HG02642 (cell line): ENCODE measurements at regions not wholly inside any gene's neighbourhood (a gene's known extent, or its start where the extent isn't known, plus 50 kb on each side); places are given as distances from the start of the nearest gene placed in this dataset.

Experiments
- ATAC-seq: cut with Tn5 transposase; IDR thresholded peaks from one replicate; pipeline ENCODE4 v1.9.1; 2021; ENCODE audit warnings: mild to moderate bottlenecking; ENCODE audit not compliant: unreplicated experiment, poor library complexity

DNA sequence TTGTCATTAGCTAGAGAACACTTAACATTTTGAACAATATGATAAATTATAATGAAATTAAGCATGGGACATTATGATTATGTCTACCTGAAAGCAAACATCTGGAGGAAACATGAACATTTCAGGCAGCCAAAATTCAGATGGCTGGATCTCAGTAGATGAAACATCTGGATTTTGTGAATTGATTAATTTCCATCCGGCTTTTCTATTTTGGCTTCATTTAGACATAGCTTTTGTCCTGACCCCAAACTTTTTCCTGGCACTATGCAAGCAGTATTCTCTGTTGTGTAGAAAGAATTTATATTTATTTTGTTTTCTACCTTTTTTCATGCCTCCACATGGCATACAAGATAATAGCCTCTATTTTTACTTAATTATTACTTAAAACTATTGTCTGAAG, 186.3 kb downstream of the OGFRL1 start:
- ATAC-seq, result no peak

DNA sequence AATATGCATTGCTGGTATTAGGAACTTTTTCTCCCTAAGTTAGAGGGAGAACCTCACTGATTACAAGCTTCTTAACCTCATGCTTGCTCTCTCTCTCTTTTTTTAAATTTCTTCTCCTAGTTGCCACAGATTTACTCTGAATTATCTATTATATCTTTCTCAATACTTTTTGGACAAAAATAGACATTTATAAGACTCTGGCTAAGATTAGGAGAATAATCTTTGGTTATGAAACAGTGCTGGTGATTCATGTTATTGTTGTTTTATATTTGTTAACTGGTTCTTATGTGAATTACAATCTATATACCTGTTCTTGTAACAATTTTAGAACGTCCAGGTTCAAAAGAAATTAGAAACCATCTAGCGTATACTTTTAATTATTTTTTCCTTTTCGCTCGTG, 187.8 kb downstream of the OGFRL1 start:
- ATAC-seq, result no peak

DNA sequence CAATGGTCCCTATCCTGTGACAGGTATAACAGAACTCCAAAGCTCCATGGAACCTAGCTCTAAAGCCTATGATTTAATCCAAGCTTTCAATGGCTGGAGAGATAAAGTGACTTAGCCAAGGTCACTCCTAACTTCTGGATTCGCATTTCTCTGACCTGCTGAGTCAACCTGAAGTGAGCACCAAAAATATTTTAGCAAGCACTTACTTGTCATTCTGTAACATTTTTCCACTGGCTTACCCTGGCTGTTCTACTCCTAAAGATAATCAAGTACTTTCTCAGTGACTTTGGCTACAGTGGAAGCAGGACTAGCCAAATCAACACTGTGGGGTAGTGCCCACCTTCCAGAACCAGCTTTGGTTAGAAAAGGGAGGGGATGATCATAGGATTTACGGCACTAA, 188.3 kb downstream of the OGFRL1 start:
- ATAC-seq, result no peak

GRCh38 chr6:71478834-71479541, 190.4 kb downstream of the OGFRL1 start:
- no peak for ATAC-seq

GRCh38 chr6:71480577-71480976, 192.0 kb downstream of the OGFRL1 start:
- ATAC-seq, result no peak

DNA sequence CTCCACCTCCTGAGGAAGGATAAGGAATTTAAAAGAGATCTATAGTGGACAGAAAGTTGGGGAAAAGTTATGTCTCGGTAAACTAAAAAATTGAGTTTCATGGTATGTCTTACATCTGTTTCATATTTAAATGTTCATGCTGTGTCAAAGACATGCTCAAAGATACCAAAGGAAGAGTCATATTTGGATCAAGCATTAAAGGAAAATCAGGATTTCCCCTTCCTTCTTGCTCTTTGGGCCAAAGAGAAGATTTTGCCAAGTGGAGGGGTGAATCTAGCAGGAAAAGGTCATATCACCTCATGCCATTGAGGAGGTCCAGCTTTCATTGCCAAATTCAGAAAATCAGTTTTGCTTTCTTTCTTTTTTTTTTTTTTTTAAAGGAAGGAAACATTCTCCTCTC, 192.4 kb downstream of the OGFRL1 start:
- no peak for ATAC-seq

DNA sequence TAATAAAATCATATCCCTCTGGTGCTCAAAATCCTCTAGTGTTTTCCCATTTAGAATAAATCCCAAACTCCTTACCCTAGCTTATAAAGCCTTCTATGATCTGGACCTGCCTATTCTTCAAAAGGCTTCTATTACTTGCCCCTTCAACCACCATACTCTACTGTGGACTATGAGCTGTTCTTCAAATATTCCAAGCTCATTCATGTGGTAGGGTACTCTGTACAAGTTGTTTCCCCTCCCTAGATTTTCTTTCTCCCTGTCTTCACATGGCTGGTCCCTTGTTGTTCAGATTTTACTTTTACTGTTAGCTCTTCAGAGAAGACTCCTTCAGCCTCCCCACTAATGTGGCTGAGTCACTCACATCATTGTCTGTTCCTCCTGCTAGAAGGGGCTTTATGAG, 193.2 kb downstream of the OGFRL1 start:
- no peak for ATAC-seq

- no peak for ATAC-seq
Observed at GRCh38 chr6:71482742-71483141, 194.1 kb downstream of the OGFRL1 start.

DNA sequence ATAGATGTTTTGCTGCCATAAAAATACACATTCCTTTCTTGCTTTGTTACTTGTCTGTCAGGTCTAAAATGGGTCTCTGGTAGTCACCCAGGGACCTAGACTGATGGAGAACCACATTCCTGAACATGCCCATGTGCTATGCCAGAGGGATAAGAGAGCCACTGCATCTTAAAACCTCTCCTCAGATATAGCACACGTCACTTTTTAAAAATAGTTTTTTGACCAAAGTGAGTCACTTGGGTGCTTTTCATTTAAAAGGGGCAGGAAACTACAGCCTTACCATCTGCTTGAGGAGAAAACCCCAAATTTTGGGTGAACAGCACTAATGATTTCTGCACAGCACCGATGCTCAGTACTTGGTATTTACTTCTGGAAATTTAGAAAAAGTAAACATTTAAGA, 197.8 kb downstream of the OGFRL1 start:
- ATAC-seq, result no peak

- no peak for ATAC-seq
Observed at GRCh38 chr6:71488186-71488585, 199.6 kb downstream of the OGFRL1 start.

DNA sequence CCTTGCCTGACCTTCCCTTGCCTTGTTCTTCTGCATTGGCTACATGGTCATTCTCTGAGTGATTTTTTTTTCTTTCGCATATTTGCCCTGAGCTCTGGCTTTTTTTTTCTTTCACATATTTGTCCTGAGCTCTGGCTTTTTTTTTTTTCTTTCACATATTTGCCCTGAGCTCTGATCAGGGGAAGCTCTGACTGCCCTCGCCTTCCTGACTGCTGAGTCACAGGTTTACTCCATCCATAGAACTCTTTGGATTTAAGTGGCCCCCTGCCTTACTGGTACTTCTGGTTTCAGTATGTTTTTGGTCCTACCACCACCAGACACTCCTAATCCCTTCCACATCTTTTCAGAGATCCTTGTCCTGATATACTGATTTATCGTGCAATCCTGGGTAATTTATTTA, 201.1 kb downstream of the OGFRL1 start:
- ATAC-seq, result no peak

DNA sequence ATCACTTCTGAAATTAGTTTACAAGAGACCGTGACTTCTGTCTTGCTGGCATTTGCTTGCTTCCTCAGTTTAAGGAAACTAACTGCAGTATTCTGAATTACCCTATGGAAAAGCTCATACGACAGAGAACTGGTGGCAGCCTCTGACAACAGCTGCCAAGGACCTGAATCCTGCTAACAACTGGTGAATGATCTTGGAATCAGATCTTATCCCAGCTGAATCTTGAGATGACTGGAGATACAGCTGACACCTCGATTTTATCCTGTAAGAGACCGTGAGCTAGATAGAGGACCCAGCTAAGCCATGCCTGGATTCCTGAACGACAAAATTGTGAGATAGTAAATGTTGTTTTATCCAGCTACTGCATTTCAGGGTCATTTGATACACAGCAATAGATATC, 202.3 kb downstream of the OGFRL1 start:
- no peak for ATAC-seq

DNA sequence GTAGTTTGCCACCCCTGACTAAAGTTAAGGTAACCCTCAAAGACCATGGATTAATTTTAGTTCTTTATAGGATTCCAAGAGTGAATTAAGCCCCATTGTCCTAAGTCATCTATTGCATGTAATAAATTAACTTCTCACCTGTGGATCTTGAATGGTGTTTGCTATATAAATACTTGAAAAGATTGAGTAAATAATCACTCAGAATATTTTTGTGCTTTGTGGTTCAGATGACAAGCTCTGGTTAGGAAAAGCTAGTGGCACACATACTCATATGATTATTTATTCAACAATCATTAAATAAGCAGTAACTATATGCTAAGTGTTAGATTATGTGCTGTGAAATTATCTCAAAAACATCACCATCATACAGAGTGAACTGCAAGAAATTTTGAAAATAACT, 203.2 kb downstream of the OGFRL1 start:
- no peak for ATAC-seq

DNA sequence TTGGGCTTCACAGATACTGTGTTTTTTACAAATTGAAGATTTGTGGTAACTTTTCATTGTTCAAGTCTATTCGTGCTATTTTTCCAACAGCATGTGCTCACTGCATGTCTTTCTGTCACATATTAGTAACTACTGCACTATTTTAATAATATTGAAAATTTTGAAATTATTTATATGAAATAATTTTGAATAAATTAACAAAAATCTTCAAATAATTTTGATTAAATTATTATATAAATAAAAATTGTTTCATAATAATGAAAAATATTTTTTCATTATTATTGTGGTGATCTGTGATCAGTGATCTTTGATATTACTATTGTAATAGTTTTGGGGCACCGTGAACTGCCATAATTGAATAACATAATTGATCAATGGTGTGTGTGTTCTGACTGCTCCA, 204.1 kb downstream of the OGFRL1 start:
- no peak for ATAC-seq

DNA sequence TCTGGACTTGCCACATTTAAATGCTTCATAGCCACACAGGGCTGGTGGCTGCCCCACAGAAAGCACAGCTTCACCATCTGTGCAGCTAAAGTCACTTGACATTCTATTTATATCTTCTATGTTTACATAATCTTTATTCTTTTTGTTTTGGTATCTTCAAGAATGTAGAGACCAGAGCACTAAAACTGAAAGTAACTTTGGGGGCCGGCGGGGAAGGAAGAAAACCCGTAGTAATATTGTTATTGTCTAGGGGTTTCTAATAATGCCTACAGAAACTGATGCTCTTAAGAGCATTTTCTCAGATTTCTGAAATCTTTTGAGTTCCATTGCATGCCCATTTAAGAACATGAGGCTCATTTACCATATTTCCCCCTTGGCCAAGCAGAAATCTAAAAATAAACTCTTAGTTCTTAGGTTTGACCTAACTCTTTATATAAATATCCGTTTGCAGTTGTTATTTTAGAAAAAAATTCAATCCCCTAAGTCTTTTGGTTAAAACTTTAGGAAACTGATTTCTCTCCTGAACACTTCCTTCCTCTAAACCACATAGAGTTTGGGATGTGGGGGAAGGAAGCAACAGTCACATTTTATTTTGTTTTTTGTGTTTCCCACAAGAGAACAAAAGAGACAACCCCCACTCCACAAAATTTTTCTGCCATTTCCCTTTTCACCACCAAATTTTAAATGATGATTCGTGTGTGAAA, 207.6 kb downstream of the OGFRL1 start:
- ATAC-seq, result peak; percentile 100

DNA sequence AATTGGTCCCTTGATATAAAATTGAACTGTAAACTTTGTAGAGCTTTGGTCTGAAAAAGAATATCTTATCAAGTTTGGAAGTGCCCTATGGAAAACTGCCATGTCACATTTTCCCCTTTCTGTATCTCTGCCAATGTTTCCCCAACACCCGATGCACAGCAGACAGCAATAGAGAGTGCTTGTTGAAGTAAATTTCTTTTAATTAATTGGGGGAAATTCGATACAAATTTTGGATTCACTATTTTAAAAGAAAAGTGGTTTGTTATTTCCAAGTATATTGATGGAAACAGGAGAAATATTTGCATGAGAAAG, 208.1 kb downstream of the OGFRL1 start:
- no peak for ATAC-seq

DNA sequence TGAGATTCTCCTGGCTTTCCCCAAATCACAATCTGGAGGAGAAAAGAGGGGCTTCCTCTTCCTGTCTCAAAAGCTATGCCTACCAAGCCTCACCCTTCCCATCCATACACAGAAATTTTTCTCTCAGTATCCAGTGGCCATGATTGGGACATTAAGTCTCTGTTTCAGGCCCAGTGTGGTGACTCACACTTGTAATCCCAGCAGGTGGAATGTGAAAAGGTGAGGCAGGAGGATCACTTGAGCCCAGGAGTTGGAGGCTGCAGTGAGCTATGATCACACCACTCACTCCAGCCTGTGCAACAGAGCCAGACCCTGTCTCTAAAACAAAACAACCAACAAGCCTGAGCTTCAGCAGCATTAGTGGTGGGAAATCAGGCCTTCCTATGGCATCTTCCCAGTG, 210.0 kb downstream of the OGFRL1 start:
- ATAC-seq, result no peak

GRCh38 chr6:71499667-71500066, 211.1 kb downstream of the OGFRL1 start:
- no peak for ATAC-seq

DNA sequence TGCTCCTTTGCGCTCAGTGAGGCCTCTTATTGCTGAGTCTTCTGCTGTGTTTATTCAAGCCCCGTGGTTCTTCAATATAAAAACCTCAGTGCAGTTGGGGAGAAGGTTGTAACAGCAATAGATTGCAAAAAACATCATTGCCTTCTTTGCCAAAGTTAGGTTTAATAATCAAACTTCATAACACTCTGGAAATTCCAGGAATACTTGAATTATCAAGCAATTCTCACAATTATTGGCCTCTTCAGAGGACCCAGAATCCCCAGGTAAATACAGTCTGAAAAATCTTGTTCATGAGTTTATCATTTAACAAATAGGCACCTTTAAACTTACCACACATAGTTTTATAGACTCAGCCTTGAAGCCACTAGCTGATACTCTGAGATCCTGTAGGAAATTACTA, 213.6 kb downstream of the OGFRL1 start:
- no peak for ATAC-seq

GRCh38 chr6:71502956-71503355, 214.3 kb downstream of the OGFRL1 start:
- no peak for ATAC-seq

GRCh38 chr6:71507183-71507582, 218.6 kb downstream of the OGFRL1 start:
- ATAC-seq, result no peak
